ENCODE measurements at regions not wholly inside any gene's neighbourhood (a gene's known extent, or its start where the extent isn't known, plus 50 kb on each side); places are given as distances from the start of the nearest gene placed in this dataset.

GRCh38 chr2:7966032-7966431 lies 715.8 kb upstream of the ID2 start:
- TF ChIP-seq CTCF (IDR thresholded peaks at IDR 0.05) (no peak), POLR2AphosphoS2 (conservative IDR thresholded peaks at IDR 0.05; ENCODE audit: low read length) (no peak)
